HUES48 (cell line): ENCODE measurements at regions not wholly inside any gene's neighbourhood (a gene's known extent, or its start where the extent isn't known, plus 50 kb on each side); places are given as distances from the start of the nearest gene placed in this dataset.
"Not testable (repeated sequence)": the region's sequence is repeated elsewhere in the genome, so short reads cannot be mapped to it uniquely, and the experiment has no call there.

Experiments used
- H3K27ac ChIP-seq: one replicate; pipeline ENCODE4 v1.7.0; 2013; ENCODE audit warnings: low read depth, low read length, inconsistent platforms
- H3K27me3 ChIP-seq: 2 replicates; pipeline ENCODE4 v1.6.1; 2013; ENCODE audit warnings: mild to moderate bottlenecking, low read length; ENCODE audit not compliant: control insufficient read depth, insufficient read depth
- H3K36me3 ChIP-seq: 2 replicates; pipeline ENCODE4 v1.6.1; 2013; ENCODE audit warnings: low read length; ENCODE audit not compliant: control insufficient read depth, insufficient read depth
- H3K4me1 ChIP-seq: 2 replicates; pipeline ENCODE4 v1.6.1; 2013; ENCODE audit warnings: mild to moderate bottlenecking, low read length; ENCODE audit not compliant: control insufficient read depth, insufficient read depth
- H3K4me3 ChIP-seq: 2 replicates; pipeline ENCODE4 v1.5.1; 2013; ENCODE audit warnings: mild to moderate bottlenecking, low read depth, low read length
- H3K9ac ChIP-seq: 2 replicates; pipeline ENCODE4 v1.6.1; 2013; ENCODE audit warnings: mild to moderate bottlenecking, low read depth, low read length, moderate library complexity
- H3K9me3 ChIP-seq: 2 replicates; pipeline ENCODE4 v1.6.1; 2013; ENCODE audit warnings: low read length; ENCODE audit not compliant: control insufficient read depth, insufficient read depth

DNA sequence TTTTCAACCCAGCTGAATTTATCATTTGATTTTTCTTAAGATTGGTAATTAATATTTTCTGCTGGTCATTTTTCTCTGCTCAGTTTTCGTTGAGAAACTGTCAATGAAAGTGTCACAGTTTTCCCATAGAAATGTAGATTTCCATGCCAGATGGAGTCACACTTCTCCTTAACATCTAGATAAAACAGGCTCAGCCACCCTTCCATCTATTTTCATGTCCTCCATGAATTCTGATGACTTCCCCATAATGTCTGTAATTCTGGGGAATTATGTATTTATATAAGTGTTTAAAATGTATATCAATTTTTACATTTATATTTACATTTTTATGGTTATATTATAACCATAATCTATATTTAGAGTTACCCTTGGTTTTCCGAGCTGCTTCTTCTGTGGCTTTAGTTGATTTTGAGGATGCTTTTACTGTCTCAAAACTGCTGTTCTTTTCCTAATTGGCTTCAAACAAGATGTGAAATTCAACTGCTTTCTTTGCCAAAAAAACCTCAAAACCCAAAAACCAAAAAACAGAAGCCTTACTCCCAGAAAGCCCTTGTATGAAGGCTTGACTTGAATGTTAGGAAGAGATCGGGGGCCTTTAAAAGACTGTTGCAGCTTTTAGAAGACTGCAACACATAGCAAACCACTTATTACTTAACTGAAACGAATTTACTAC, 95.4 kb upstream of the CDCA7L start:
- Histone ChIP-seq H3K4me1 (no peaks in the 10 kb centered on the region), H3K27me3 (no peaks in the 10 kb centered on the region), H3K27ac (no peak overlapping the region), H3K36me3 (no peaks in the 10 kb centered on the region), H3K9me3 (no peaks in the 10 kb centered on the region), H3K4me3 (no peak overlapping the region), H3K9ac (no peak overlapping the region)

DNA sequence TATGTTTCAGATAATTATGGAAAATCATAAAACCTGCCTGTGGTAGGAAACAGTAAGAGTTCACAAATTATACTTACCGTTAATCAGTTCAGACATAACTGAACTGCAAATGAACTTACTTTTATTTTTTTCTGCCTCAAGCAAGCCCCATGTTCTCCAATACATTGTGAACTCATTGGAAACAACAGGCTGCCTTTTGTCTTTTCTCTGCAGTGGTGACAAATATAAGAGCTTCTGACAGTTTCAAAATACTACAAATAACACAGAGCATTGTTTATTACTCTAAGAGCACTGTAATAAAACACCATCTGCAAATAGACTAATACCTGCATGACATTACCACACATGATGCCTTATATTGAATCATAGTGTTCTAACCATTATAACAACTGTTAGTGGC, 94.0 kb upstream of the CDCA7L start:
- no peaks in the 10 kb centered on the region for H3K9me3 ChIP-seq
- no peak overlapping the region for H3K27ac ChIP-seq
- H3K4me3 ChIP-seq, result no peak overlapping the region
- H3K9ac ChIP-seq, result no peak overlapping the region
- H3K27me3 ChIP-seq, result no peaks in the 10 kb centered on the region
- no peaks in the 10 kb centered on the region for H3K4me1 ChIP-seq
- H3K36me3 ChIP-seq, result no peaks in the 10 kb centered on the region

DNA sequence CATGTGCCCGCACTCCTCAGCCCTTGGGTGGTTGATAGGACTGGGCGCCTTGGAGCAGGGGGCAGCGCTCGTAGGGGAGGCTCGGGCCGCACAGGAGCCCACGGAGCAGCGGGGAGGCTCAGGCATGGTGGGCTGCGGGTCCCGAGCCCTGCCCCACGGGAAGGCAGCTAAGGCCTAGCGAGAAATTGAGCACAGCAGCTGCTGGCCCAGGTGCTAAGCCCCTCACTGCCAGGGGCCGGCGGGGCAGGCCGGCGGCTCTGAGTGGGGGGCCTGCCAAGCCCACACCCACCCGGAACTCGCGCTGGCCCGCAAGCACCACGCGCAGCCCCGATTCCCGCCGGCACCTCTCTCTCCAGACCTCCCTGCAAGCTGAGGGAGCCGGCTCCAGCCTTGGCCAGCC, 86.7 kb upstream of the CDCA7L start:
- H3K27ac ChIP-seq, H3K4me1 ChIP-seq, H3K36me3 ChIP-seq, H3K9ac ChIP-seq, H3K27me3 ChIP-seq, H3K4me3 ChIP-seq: not testable (repeated sequence)
- peaks cover 20% of the 10 kb centered on the region for H3K9me3 ChIP-seq

DNA sequence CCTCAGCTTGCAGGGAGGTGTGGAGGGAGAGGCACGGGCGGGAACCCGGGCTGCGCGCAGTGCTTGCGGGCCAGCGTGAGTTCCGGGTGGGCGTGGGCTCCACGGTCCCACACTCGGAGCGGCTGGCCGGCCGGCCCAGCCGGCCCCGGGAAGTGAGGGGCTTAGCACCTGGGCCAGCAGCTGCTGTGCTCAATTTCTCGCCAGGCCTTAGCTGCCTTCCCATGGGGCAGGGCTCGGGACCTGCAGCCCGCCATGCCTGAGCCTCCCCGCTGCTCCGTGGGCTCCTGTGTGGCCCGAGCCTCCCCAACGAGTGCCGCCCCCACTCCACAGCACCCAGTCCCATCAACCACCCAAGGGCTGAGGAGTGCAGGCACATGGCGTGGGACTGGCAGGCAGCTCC, 83.0 kb upstream of the CDCA7L start:
- not testable (repeated sequence) for H3K9ac ChIP-seq, H3K36me3 ChIP-seq

DNA sequence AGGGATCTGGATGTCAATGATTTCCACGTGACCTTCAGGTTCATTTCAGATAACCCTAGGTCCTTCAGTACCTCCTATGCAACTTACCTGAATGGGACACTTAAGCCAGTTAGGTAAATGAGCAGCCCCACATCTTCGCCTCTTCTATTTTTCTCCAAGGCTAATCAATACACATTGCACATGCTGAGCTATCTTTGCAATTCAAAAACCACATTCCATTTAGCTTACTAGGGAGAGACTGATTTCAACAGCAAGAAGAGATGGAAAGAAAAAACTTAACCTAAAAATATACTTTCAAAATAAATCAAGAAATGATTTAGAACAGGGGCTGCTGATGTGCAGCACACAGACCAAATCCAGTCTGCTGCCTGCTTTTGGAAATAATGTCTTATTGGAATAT, 81.8 kb upstream of the CDCA7L start:
- Histone ChIP-seq H3K4me3 (no peak overlapping the region), H3K9ac (no peak overlapping the region), H3K27me3 (no peaks in the 10 kb centered on the region), H3K36me3 (no peaks in the 10 kb centered on the region), H3K9me3 (peaks cover 11% of the 10 kb centered on the region), H3K4me1 (no peaks in the 10 kb centered on the region), H3K27ac (no peak overlapping the region)

More for the DNA sequence above, 83.0 kb upstream of the CDCA7L start:
- H3K4me1 ChIP-seq, H3K4me3 ChIP-seq, H3K27ac ChIP-seq, H3K27me3 ChIP-seq: not testable (repeated sequence)
- H3K9me3 ChIP-seq, result peaks cover 20% of the 10 kb centered on the region

DNA sequence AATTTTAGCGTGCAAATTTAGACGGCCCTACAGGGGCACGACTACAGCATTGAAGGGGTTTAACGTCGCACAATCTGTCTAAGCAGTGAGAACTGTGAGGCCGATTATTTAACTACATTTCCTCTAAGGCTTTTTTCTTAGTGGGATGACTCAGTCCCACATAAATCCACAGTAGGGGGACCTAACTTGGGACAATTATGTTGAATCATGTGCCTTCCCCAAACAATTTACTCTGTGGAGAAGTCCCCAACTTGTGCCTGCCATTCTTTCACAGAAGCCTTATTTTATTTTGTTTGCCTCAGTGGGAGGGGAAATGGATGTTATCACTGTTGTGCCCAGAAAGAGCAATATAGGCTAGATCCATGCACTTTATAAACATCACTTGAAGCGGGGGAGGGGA, 80.3 kb upstream of the CDCA7L start:
- no peaks in the 10 kb centered on the region for H3K36me3 ChIP-seq
- H3K27me3 ChIP-seq, result no peaks in the 10 kb centered on the region
- H3K4me1 ChIP-seq, result no peaks in the 10 kb centered on the region
- peaks cover 11% of the 10 kb centered on the region for H3K9me3 ChIP-seq
- no peak overlapping the region for H3K9ac ChIP-seq
- H3K4me3 ChIP-seq, result no peak overlapping the region
- no peak overlapping the region for H3K27ac ChIP-seq

DNA sequence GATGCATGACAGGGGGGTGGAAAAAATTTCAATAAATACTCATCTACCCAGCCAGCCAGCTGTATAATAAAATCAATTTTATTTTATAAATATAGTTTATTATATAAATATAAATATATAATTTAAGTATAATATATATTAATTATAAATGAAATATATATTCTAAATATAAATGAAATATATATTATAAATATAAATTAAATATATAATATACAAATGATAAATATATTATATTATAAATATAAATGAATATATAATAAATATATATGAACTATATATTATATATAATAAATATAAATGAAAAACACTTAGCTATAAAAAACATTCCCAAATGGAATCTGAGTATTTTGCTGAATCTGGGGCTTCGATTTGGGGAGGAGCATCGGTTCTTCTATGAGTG, 79.4 kb upstream of the CDCA7L start:
- Histone ChIP-seq H3K9me3 (peaks cover 8% of the 10 kb centered on the region), H3K36me3 (no peaks in the 10 kb centered on the region), H3K27ac (no peak overlapping the region), H3K9ac (no peak overlapping the region), H3K4me1 (no peaks in the 10 kb centered on the region), H3K27me3 (no peaks in the 10 kb centered on the region), H3K4me3 (no peak overlapping the region)

DNA sequence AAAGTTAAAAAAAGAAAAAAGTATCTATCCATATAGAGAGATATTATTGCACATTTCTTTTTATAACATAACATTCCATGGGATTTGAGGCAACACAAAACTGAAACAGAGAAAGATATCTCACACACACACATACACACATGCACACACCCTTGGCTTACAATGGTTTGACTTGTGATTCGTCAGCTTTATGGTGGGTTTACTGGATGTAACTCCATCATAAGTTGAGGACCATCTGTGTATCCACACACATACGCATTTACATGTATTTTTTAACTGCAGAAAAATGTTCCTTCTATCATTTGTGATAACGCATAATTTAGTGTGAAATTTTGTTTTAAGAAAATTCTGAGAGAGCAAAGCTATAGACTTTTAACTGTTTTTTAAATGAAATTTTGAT, 74.2 kb upstream of the CDCA7L start:
- H3K27ac ChIP-seq, result no peak overlapping the region
- no peaks in the 10 kb centered on the region for H3K4me1 ChIP-seq
- H3K36me3 ChIP-seq, result no peaks in the 10 kb centered on the region
- H3K4me3 ChIP-seq, result no peak overlapping the region
- H3K9me3 ChIP-seq, result no peaks in the 10 kb centered on the region
- H3K27me3 ChIP-seq, result no peaks in the 10 kb centered on the region
- no peak overlapping the region for H3K9ac ChIP-seq

DNA sequence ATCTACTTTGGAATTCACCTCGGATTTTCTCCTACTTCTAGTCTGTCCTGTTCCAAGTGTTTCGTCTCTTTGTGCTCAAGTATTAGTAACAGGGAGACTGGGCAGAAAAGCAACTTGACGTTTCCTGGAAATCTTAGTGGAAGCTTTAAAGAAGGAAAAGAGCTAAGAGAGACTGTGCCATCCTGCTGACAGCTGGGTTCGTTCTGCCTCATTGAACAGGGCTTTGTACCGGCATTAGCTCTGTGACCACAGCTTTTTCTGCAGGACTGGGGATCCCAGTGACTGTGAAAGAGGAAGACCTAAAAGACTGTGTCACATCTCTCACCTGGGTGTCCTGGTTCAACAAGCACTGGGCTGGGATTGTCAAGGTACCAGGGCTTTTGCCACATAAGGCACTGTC, 70.8 kb upstream of the CDCA7L start:
- no peaks in the 10 kb centered on the region for H3K9me3 ChIP-seq

DNA sequence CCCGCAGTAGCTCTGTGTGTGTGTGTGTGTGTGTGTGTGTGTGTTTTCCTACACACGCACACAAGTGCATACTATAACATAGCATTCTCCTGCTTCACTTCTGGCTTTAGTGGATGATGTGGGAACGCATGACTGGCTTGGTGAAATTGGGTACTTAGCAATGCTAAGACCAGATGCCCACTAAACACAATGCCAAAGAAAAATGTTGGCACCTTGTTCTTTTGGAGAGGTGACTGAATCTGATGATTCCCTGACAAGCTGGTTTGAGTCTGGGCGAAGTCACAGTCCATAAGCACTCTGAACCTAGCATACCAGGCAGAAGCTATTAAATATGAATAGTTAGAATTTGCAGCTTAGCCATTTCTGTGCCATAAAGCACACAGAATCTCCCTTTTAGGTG, 68.0 kb upstream of the CDCA7L start:
- H3K27me3 ChIP-seq, result no peaks in the 10 kb centered on the region
- no peak overlapping the region for H3K4me3 ChIP-seq
- H3K4me1 ChIP-seq, result no peaks in the 10 kb centered on the region
- H3K9me3 ChIP-seq, result no peaks in the 10 kb centered on the region
- H3K9ac ChIP-seq, result no peak overlapping the region
- H3K27ac ChIP-seq, result no peak overlapping the region
- no peaks in the 10 kb centered on the region for H3K36me3 ChIP-seq

More for the DNA sequence above, 70.8 kb upstream of the CDCA7L start:
- Histone ChIP-seq H3K27me3 (no peaks in the 10 kb centered on the region), H3K36me3 (no peaks in the 10 kb centered on the region), H3K27ac (no peak overlapping the region), H3K4me1 (no peaks in the 10 kb centered on the region), H3K9ac (no peak overlapping the region), H3K4me3 (no peak overlapping the region)

DNA sequence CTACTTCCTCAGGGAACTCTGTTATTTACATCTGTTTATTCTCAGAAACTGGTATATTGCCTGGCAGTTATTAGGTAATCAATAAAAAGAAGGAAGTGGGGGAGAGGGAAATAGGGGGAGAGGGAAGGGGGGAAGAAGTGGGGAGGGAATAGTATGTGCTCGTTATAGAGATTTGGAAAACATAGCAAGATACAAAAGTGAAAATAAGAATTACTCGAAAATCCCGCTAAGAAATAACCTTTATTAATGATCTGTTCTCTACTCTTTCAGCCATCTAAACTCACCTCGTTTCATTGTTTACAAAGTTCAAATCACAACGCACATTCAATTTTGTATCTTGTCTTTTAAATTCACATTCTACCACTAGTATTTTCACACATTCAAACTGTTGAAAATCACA, 63.0 kb upstream of the CDCA7L start:
- no peaks in the 10 kb centered on the region for H3K9me3 ChIP-seq
- peaks cover 11% of the 10 kb centered on the region for H3K4me1 ChIP-seq
- H3K4me3 ChIP-seq, result no peak overlapping the region
- H3K27ac ChIP-seq, result no peak overlapping the region
- H3K36me3 ChIP-seq, result no peaks in the 10 kb centered on the region
- H3K27me3 ChIP-seq, result no peaks in the 10 kb centered on the region
- H3K9ac ChIP-seq, result no peak overlapping the region

DNA sequence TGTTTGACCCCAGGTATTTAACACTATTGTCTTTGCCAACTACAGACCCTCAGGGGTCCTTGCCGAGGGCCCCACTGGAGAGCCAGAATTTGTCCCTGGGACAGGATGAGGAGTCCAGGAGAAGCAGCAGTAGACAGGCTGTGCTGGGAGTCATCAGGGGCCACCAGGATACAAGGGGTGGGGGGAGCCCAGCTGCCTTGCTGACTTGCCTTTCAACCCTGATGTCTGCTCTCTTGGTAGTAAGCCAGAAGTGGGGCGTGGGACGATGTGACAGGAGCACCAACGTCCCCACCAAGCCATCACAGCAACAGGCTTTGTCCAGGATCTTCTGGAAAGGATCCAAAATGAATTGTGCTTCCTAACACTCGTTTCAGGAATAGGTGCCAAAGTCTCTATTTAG, 62.4 kb upstream of the CDCA7L start:
- Histone ChIP-seq H3K4me3 (no peak overlapping the region), H3K27ac (no peak overlapping the region), H3K4me1 (peaks cover 11% of the 10 kb centered on the region), H3K9me3 (no peaks in the 10 kb centered on the region), H3K36me3 (no peaks in the 10 kb centered on the region), H3K27me3 (no peaks in the 10 kb centered on the region), H3K9ac (no peak overlapping the region)
